NCI-H2081 (cell line): ENCODE measurements at regions not wholly inside any gene's neighbourhood (a gene's known extent, or its start where the extent isn't known, plus 50 kb on each side); places are given as distances from the start of the nearest gene placed in this dataset.

ENCODE experiments used
- DNase-seq, 2 experiments: peaks; one replicate each; lab custom pipeline; 2025; lab: John Stamatoyannopoulos, UW

- DNase-seq: no peak
These were observed 773.0 kb downstream of the MTRR start for GRCh38 chr5:8641786-8642505.

GRCh38 chr5:8644377-8644776 is 775.4 kb downstream of the MTRR start:
- DNase-seq: no peak

GRCh38 chr5:8647111-8647510 is 778.2 kb downstream of the MTRR start:
- DNase-seq: no peak

- peak; percentile 9 to 50 for DNase-seq
These were observed 781.2 kb downstream of the MTRR start for GRCh38 chr5:8650186-8650585.

GRCh38 chr5:8660133-8660893 is 791.4 kb downstream of the MTRR start:
- peak in 1 of 2 experiments; percentile 33 for DNase-seq

GRCh38 chr5:8663374-8663773 is 794.4 kb downstream of the MTRR start:
- no peak for DNase-seq

- no peak for DNase-seq
These were observed 806.2 kb downstream of the MTRR start for GRCh38 chr5:8675182-8675581.

- no peak for DNase-seq
These were observed 807.7 kb downstream of the MTRR start for GRCh38 chr5:8676695-8677094.

GRCh38 chr5:8682381-8682780 is 813.4 kb downstream of the MTRR start:
- no peak for DNase-seq

- peak; percentile 74 to 90 for DNase-seq
These were observed 814.5 kb downstream of the MTRR start for GRCh38 chr5:8683496-8683895.

GRCh38 chr5:8685704-8686103 is 816.8 kb downstream of the MTRR start:
- peak; percentile 42 to 75 for DNase-seq

GRCh38 chr5:8686707-8687106 is 817.8 kb downstream of the MTRR start:
- peak in 1 of 2 experiments; percentile 16 for DNase-seq

- DNase-seq: no peak
These were observed 820.8 kb downstream of the MTRR start for GRCh38 chr5:8689773-8690172.

- DNase-seq: no peak
These were observed 822.3 kb downstream of the MTRR start for GRCh38 chr5:8691221-8691620.

- no peak for DNase-seq
These were observed 824.4 kb downstream of the MTRR start for GRCh38 chr5:8693341-8693844.

- DNase-seq: no peak
These were observed 825.6 kb downstream of the MTRR start for GRCh38 chr5:8694545-8694944.

GRCh38 chr5:8695902-8696845 is 827.2 kb downstream of the MTRR start:
- no peak for DNase-seq

GRCh38 chr5:8700222-8700621 is 831.3 kb downstream of the MTRR start:
- no peak for DNase-seq

- no peak for DNase-seq
These were observed 831.7 kb downstream of the MTRR start for GRCh38 chr5:8700671-8701070.

- DNase-seq: no peak
These were observed 832.3 kb downstream of the MTRR start for GRCh38 chr5:8701251-8701650.

GRCh38 chr5:8710426-8710930 is 835.4 kb downstream of the SEMA5A start:
- DNase-seq: no peak

- DNase-seq: no peak
These were observed 831.7 kb downstream of the SEMA5A start for GRCh38 chr5:8714198-8714597.
